ENCODE measurements at regions not wholly inside any gene's neighbourhood (a gene's known extent, or its start where the extent isn't known, plus 50 kb on each side); places are given as distances from the start of the nearest gene placed in this dataset.
"Not testable (repeated sequence)": the region's sequence is repeated elsewhere in the genome, so short reads cannot be mapped to it uniquely, and the experiment has no call there.

- no peak for DNase-seq (ENCODE audit: low read depth in 3 of 3, low spot score in 2 of 3)
Observed at GRCh38 chr2:182477774-182478173, 50.9 kb upstream of the PDE1A start.

GRCh38 chr2:182481676-182482075 is 54.8 kb upstream of the PDE1A start:
- DNase-seq (ENCODE audit: low read depth in 3 of 3, low spot score in 2 of 3), result no peak

GRCh38 chr2:182482511-182482910 is 55.7 kb upstream of the PDE1A start:
- DNase-seq (ENCODE audit: low read depth in 3 of 3, low spot score in 2 of 3), result no peak

- DNase-seq (ENCODE audit: low read depth in 3 of 3, low spot score in 2 of 3), result no peak
Observed at GRCh38 chr2:182496596-182496995, 69.8 kb upstream of the PDE1A start.

- DNase-seq (ENCODE audit: low read depth in 3 of 3, low spot score in 2 of 3), result no peak
Observed at GRCh38 chr2:182499706-182500470, 73.1 kb upstream of the PDE1A start.

- no peak for DNase-seq (ENCODE audit: low read depth in 3 of 3, low spot score in 2 of 3)
Observed at GRCh38 chr2:182503886-182504285, 77.0 kb upstream of the PDE1A start.

- no peak for DNase-seq (ENCODE audit: low read depth in 3 of 3, low spot score in 2 of 3)
Observed at GRCh38 chr2:182504903-182505302, 78.1 kb upstream of the PDE1A start.

- DNase-seq (ENCODE audit: low read depth in 3 of 3, low spot score in 2 of 3), result no peak
Observed at GRCh38 chr2:182506606-182507005, 79.8 kb upstream of the PDE1A start.

- not testable (repeated sequence) for DNase-seq (ENCODE audit: low read depth in 3 of 3, low spot score in 2 of 3)
Observed at GRCh38 chr2:182508583-182508982, 81.7 kb upstream of the PDE1A start.

GRCh38 chr2:182509216-182509615 is 82.4 kb upstream of the PDE1A start:
- DNase-seq (ENCODE audit: low read depth in 3 of 3, low spot score in 2 of 3), result no peak

- DNase-seq (ENCODE audit: low read depth in 3 of 3, low spot score in 2 of 3), result no peak
Observed at GRCh38 chr2:182521453-182522404, 94.9 kb upstream of the PDE1A start.

- DNase-seq (ENCODE audit: low read depth in 3 of 3, low spot score in 2 of 3), result peak in 2 of 3 donors; percentile 17 to 26
Observed at GRCh38 chr2:182522405-182522896, 95.6 kb upstream of the PDE1A start.

- DNase-seq (ENCODE audit: low read depth in 3 of 3, low spot score in 2 of 3), result no peak
Observed at GRCh38 chr2:182522972-182523473, 96.2 kb upstream of the PDE1A start.

GRCh38 chr2:182530636-182531035 is 103.8 kb upstream of the PDE1A start:
- no peak for DNase-seq (ENCODE audit: low read depth in 3 of 3, low spot score in 2 of 3)

GRCh38 chr2:182540252-182540651 is 113.4 kb upstream of the PDE1A start:
- no peak for DNase-seq (ENCODE audit: low read depth in 3 of 3, low spot score in 2 of 3)

- DNase-seq (ENCODE audit: low read depth in 3 of 3, low spot score in 2 of 3), result no peak
Observed at GRCh38 chr2:182541268-182541667, 114.4 kb upstream of the PDE1A start.

- no peak for DNase-seq (ENCODE audit: low read depth in 3 of 3, low spot score in 2 of 3)
Observed at GRCh38 chr2:182542501-182543258, 115.8 kb upstream of the PDE1A start.

- DNase-seq (ENCODE audit: low read depth in 3 of 3, low spot score in 2 of 3), result no peak
Observed at GRCh38 chr2:182543741-182544525, 117.1 kb upstream of the PDE1A start.

GRCh38 chr2:182545420-182546167 is 118.8 kb upstream of the PDE1A start:
- DNase-seq (ENCODE audit: low read depth in 3 of 3, low spot score in 2 of 3), result no peak
